Gastrocnemius medialis (tissue), 4 donors: ENCODE measurements at regions not wholly inside any gene's neighbourhood (a gene's known extent, or its start where the extent isn't known, plus 50 kb on each side); places are given as distances from the start of the nearest gene placed in this dataset.

Experiments used
- POLR2A ChIP-seq, 2 donors: fragments of 450-650 bp; IDR thresholded peaks; one replicate each; pipeline ENCODE4 v1.6.1; 2017; ENCODE audit warnings: antibody characterized with exemption in 2 of 2, mild to moderate bottlenecking in 2 of 2, moderate library complexity in 2 of 2
- TF ChIP-seq, protein P1 (sequence below), 5 experiments: fragments of 450-650 bp in 3 of 5; fragments of 200-600 bp in 2 of 5; sonication (generic) in 2 of 5; IDR thresholded peaks in 4 of 5; conservative IDR thresholded peaks in 1 of 5; 1 replicate in 4 of 5; 2 replicates in 1 of 5; pipeline ENCODE4 v1.5.1; 2016 to 2019; ENCODE audit warnings: antibody characterized with exemption in 5 of 5, mild to moderate bottlenecking in 3 of 5, moderate library complexity in 3 of 5

DNA sequence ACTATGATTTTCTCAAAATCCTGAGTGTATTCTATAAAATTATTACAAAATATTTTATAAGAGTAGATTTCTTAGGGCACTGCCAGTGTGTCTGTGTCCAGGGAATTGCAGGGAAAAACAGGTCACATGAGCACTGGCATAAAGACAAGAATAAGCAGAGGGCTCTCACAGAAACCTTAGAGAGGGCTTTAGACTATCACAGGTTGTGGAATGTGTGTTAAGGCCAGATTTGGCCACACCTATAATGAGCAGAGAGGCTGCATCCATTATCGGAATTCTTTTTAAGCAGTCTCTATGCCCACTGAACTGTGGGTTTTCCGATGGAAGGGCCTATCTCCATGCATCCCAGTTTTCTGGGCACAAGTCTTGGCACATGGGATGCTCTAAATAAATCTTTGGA is 90.2 kb downstream of the RTP4 start:
- TF ChIP-seq, protein P1, sequence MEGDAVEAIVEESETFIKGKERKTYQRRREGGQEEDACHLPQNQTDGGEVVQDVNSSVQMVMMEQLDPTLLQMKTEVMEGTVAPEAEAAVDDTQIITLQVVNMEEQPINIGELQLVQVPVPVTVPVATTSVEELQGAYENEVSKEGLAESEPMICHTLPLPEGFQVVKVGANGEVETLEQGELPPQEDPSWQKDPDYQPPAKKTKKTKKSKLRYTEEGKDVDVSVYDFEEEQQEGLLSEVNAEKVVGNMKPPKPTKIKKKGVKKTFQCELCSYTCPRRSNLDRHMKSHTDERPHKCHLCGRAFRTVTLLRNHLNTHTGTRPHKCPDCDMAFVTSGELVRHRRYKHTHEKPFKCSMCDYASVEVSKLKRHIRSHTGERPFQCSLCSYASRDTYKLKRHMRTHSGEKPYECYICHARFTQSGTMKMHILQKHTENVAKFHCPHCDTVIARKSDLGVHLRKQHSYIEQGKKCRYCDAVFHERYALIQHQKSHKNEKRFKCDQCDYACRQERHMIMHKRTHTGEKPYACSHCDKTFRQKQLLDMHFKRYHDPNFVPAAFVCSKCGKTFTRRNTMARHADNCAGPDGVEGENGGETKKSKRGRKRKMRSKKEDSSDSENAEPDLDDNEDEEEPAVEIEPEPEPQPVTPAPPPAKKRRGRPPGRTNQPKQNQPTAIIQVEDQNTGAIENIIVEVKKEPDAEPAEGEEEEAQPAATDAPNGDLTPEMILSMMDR (IDR thresholded peaks at IDR 0.05 in 4 of 5, conservative IDR thresholded peaks at IDR 0.05 in 1 of 5), result no peak
- TF ChIP-seq POLR2A (IDR thresholded peaks at IDR 0.05), result no peak
